Sigmoid colon (tissue), 6 donors: ENCODE measurements at regions not wholly inside any gene's neighbourhood (a gene's known extent, or its start where the extent isn't known, plus 50 kb on each side); places are given as distances from the start of the nearest gene placed in this dataset.

Experiments used
- DNase-seq: peaks from one replicate; pipeline ENCODE4 v3.0.0-alpha.2; 2019
- H3K27ac ChIP-seq, 4 donors: fragments of 200-600 bp; sonication (generic); one replicate each; pipeline ENCODE4 v1.5.1; 2016 to 2019; ENCODE audit warnings: mild to moderate bottlenecking in 1 of 4
- H3K27me3 ChIP-seq, 3 donors: fragments of 200-600 bp; sonication (generic); one replicate each; pipeline ENCODE4 v1.5.1; 2019; ENCODE audit warnings: mild to moderate bottlenecking in 1 of 3
- H3K36me3 ChIP-seq, 4 donors: fragments of 200-600 bp; sonication (generic); one replicate each; pipeline ENCODE4 v1.5.1; 2016 to 2019
- H3K4me1 ChIP-seq, 4 donors: fragments of 200-600 bp; sonication (generic); one replicate each; pipeline ENCODE4 v1.5.1; 2017 to 2019
- H3K4me3 ChIP-seq, 4 donors: fragments of 200-600 bp; sonication (generic); one replicate each; pipeline ENCODE4 v1.5.1; 2017 to 2019; ENCODE audit warnings: mild to moderate bottlenecking in 2 of 4, moderate library complexity in 1 of 4
- H3K9me3 ChIP-seq, 4 donors: fragments of 200-600 bp in 3 of 4; sonication (generic) in 3 of 4; one replicate each; pipeline versions ENCODE4 v1.5.1 to v1.6.1; 2013 to 2019
- EP300 ChIP-seq, 4 donors: sonication (generic); formaldehyde crosslinking; IDR thresholded peaks; one replicate each; pipeline ENCODE4 v1.6.1; 2017; ENCODE audit warnings: antibody characterized with exemption in 4 of 4
- POLR2A ChIP-seq, 2 donors: fragments of 450-650 bp; IDR thresholded peaks; one replicate each; pipeline ENCODE4 v1.6.1; 2016; ENCODE audit warnings: antibody characterized with exemption in 2 of 2, mild to moderate bottlenecking in 2 of 2, moderate library complexity in 2 of 2
- POLR2AphosphoS5 ChIP-seq, 4 donors: sonication (generic); formaldehyde crosslinking; IDR thresholded peaks; one replicate each; pipeline ENCODE4 v1.6.1; 2017; ENCODE audit warnings: antibody characterized with exemption in 4 of 4
- WGBS, 2 donors: extraction: QIAGEN DNeasy Blood & Tissue Kit; methylation state at CpG; one replicate each; pipeline ENCODE4 v1.1.7; 2013; 5-methylcytosine and 5-hydroxymethylcytosine counted together
- intact Hi-C: fragments of 100-400 bp; cut with DNase I; formaldehyde crosslinking; loops from one replicate; pipeline ENCODE4 v1.15.1; 2023
- TF ChIP-seq, protein P1 (sequence below), 4 experiments: fragments of 450-650 bp in 3 of 4; fragments of 200-600 bp in 1 of 4; IDR thresholded peaks; one replicate each; pipeline ENCODE4 v1.5.1; 2016 to 2019; ENCODE audit warnings: antibody characterized with exemption in 4 of 4, mild to moderate bottlenecking in 3 of 4, moderate library complexity in 2 of 4
- donor health status: healthy with polysubstance abuse.
- donor health status: healthy.

DNA sequence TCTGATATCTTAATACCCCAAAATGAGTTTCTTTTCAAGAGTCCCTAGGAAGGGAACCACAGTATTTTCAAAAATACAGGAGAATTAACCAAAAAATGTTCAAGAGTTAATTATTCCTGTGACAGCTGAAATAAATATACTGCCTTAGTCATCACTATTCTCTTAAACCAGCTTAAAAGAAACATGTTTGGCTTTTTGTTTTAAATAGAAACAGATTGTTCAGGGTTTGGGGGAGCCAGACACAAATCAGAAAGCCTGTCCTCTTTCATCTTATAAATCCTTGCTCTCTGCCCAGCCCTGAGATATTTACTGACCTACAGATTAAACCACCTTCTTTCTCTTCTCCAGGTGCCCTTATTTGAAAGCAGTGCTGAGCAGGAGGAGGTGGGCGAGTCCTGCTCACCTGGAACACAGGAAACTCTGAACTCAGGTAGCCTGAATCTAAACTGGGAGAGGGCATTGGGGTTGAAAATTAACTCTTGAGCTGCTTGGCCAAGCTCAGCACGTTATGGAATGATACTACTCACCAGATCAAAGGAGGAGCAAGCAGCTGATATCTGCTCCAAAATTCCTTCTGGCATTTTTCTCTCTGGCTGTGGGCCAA lies 84.1 kb upstream of the SPRED1 start:
- no peak for DNase-seq
- H3K4me3 ChIP-seq = no peak overlapping the region
- H3K27me3 ChIP-seq = no peaks in the 10 kb centered on the region
- no peak overlapping the region for H3K27ac ChIP-seq
- no peaks in the 10 kb centered on the region for H3K4me1 ChIP-seq
- H3K9me3 ChIP-seq = no peaks in the 10 kb centered on the region
- TF ChIP-seq, protein P1, sequence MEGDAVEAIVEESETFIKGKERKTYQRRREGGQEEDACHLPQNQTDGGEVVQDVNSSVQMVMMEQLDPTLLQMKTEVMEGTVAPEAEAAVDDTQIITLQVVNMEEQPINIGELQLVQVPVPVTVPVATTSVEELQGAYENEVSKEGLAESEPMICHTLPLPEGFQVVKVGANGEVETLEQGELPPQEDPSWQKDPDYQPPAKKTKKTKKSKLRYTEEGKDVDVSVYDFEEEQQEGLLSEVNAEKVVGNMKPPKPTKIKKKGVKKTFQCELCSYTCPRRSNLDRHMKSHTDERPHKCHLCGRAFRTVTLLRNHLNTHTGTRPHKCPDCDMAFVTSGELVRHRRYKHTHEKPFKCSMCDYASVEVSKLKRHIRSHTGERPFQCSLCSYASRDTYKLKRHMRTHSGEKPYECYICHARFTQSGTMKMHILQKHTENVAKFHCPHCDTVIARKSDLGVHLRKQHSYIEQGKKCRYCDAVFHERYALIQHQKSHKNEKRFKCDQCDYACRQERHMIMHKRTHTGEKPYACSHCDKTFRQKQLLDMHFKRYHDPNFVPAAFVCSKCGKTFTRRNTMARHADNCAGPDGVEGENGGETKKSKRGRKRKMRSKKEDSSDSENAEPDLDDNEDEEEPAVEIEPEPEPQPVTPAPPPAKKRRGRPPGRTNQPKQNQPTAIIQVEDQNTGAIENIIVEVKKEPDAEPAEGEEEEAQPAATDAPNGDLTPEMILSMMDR (IDR thresholded peaks at IDR 0.05) = no peak
- TF ChIP-seq EP300 (IDR thresholded peaks at IDR 0.05) = no peak
- no peak for TF ChIP-seq POLR2A (IDR thresholded peaks at IDR 0.05)
- no peak for TF ChIP-seq POLR2AphosphoS5 (IDR thresholded peaks at IDR 0.05)
- no peaks in the 10 kb centered on the region for H3K36me3 ChIP-seq
- intact Hi-C loops = no loop called here
- WGBS, 2 donors = 15 to 49% methylated on average over 2 of the region's 2 CpGs

DNA sequence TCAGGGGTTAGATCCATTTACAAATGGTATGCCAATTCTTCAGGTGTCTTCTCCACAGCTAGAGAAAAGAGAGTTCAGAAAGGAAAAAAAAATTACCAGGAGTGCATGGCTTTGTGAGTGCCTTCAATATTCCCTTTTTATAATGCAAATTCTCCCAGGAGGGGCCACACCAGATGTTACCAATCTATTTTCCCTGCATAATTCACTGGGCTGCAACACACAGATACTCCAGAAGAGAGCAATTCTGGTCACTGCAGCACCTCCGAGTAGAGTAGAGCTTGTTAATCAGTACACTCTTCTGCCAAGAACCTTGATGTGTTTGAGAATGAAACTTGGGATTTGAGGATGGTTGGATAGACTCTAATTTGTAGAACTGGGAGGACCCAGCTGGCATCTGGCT lies 80.7 kb upstream of the SPRED1 start:
- Histone ChIP-seq H3K36me3 (no peaks in the 10 kb centered on the region), H3K27ac (no peak overlapping the region), H3K4me1 (no peaks in the 10 kb centered on the region), H3K9me3 (no peaks in the 10 kb centered on the region), H3K27me3 (no peaks in the 10 kb centered on the region), H3K4me3 (no peak overlapping the region)
- intact Hi-C loops = no loop called here
- WGBS, 2 donors = 80 to 81% methylated on average over 1 of the region's 1 CpG
- no peak for DNase-seq
- TF ChIP-seq POLR2AphosphoS5 (IDR thresholded peaks at IDR 0.05) (no peak), POLR2A (IDR thresholded peaks at IDR 0.05) (no peak), EP300 (IDR thresholded peaks at IDR 0.05) (no peak)
- TF ChIP-seq, protein P1 (IDR thresholded peaks at IDR 0.05) = no peak

DNA sequence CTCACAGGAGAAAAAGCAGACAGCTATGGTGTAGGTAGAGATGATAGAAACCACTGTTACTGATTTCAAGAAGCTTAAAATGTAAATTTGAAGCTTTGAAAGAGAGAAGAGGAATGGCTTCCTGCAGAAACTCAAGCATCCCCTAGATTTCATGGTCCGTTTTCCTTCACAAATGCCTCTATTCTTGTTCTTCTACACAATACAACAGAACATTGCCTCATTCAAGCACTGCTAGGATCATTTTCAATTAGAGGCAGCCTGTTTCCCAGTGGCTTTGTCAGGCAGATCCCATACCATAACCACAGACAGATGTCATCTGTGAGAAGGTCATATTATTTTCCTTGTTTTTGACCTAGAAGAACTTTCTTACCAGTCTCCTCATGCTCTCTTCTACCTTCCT lies 77.9 kb upstream of the SPRED1 start:
- Histone ChIP-seq H3K27me3 (no peaks in the 10 kb centered on the region), H3K9me3 (no peaks in the 10 kb centered on the region), H3K36me3 (no peaks in the 10 kb centered on the region), H3K27ac (no peak overlapping the region), H3K4me1 (no peaks in the 10 kb centered on the region), H3K4me3 (no peak overlapping the region)
- no peak for DNase-seq
- intact Hi-C loops = no loop called here
- no peak for TF ChIP-seq POLR2AphosphoS5 (IDR thresholded peaks at IDR 0.05)
- TF ChIP-seq EP300 (IDR thresholded peaks at IDR 0.05) = no peak
- TF ChIP-seq, protein P1 (IDR thresholded peaks at IDR 0.05) = no peak
- no peak for TF ChIP-seq POLR2A (IDR thresholded peaks at IDR 0.05)
- 84 to 92% methylated on average over 1 of the region's 1 CpG for WGBS, 2 donors

DNA sequence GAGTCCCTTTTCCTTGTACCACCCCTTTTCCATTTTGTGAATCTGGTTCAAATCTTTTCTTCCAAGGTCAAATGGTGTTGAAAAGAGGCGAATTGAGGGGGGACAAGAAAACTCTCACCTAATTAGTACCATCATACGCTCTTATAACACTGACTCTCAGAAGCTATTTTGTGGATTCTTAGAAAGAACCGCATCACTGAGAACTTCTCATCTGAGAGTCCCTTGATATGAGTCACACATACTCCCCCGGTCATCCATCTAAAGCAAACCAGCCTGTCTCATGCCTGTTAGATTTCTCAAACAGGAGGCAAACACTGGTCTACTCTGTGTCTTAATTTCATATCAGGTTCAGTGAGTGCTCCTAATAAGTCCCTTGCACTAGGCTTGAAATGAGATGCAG lies 76.5 kb upstream of the SPRED1 start:
- no peaks in the 10 kb centered on the region for H3K4me1 ChIP-seq
- TF ChIP-seq EP300 (IDR thresholded peaks at IDR 0.05) (no peak), POLR2AphosphoS5 (IDR thresholded peaks at IDR 0.05) (no peak), POLR2A (IDR thresholded peaks at IDR 0.05) (no peak)
- TF ChIP-seq, protein P1 (IDR thresholded peaks at IDR 0.05) = no peak
- intact Hi-C loops = no loop called here

DNA sequence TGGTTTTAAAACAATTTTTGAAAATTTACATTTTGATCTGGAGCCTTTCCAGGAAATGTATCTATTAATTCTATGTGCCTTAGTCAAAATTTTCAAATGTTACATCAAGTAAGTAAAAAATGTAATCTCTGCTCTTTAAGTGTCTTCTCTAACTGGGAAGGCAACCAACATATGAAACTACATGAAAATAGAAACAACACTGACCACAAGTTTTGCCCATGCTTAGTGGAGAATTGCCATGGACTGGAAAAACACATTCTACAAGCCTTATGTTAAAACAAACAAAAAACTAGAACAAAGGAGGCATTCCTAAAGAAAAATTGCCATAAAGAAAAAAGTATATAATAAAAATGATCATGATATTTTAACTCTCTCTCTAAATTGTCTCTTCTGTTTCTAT lies 75.9 kb upstream of the SPRED1 start:
- H3K9me3 ChIP-seq = no peaks in the 10 kb centered on the region
- intact Hi-C loops = no loop called here
- H3K4me1 ChIP-seq = no peaks in the 10 kb centered on the region
- H3K4me3 ChIP-seq = no peak overlapping the region
- H3K36me3 ChIP-seq = no peaks in the 10 kb centered on the region
- no peak overlapping the region for H3K27ac ChIP-seq
- TF ChIP-seq POLR2A (IDR thresholded peaks at IDR 0.05) (no peak), EP300 (IDR thresholded peaks at IDR 0.05) (no peak), POLR2AphosphoS5 (IDR thresholded peaks at IDR 0.05) (no peak)
- TF ChIP-seq, protein P1 (IDR thresholded peaks at IDR 0.05) = no peak
- H3K27me3 ChIP-seq = no peaks in the 10 kb centered on the region
- no peak for DNase-seq

More for the DNA sequence above, 76.5 kb upstream of the SPRED1 start:
- no peaks in the 10 kb centered on the region for H3K27me3 ChIP-seq
- H3K4me3 ChIP-seq = no peak overlapping the region
- 88 to 92% methylated on average over 4 of the region's 4 CpGs for WGBS, 2 donors
- no peak for DNase-seq
- H3K27ac ChIP-seq = no peak overlapping the region
- H3K36me3 ChIP-seq = no peaks in the 10 kb centered on the region
- H3K9me3 ChIP-seq = no peaks in the 10 kb centered on the region
